Stomach (tissue), 4 donors: ENCODE measurements at regions not wholly inside any gene's neighbourhood (a gene's known extent, or its start where the extent isn't known, plus 50 kb on each side); places are given as distances from the start of the nearest gene placed in this dataset.

Experiments used
- EP300 ChIP-seq: sonication (generic); formaldehyde crosslinking; IDR thresholded peaks from one replicate; pipeline ENCODE4 v1.6.1; 2017; ENCODE audit warnings: antibody characterized with exemption
- POLR2A ChIP-seq, 4 donors: fragments of 450-650 bp; IDR thresholded peaks; one replicate each; pipeline ENCODE4 v1.6.1; 2016; ENCODE audit warnings: antibody characterized with exemption in 4 of 4, control low read depth in 2 of 4, mild to moderate bottlenecking in 1 of 4, moderate library complexity in 1 of 4
- POLR2AphosphoS5 ChIP-seq, 3 donors: sonication (generic); formaldehyde crosslinking; IDR thresholded peaks; one replicate each; pipeline ENCODE4 v1.6.1; 2016; ENCODE audit warnings: antibody characterized with exemption in 3 of 3
- TF ChIP-seq, protein P1 (sequence below), 7 experiments: fragments of 450-650 bp in 4 of 7; fragments of 200-600 bp in 3 of 7; sonication (generic) in 3 of 7; IDR thresholded peaks; one replicate each; pipeline ENCODE4 v1.5.1; 2016 to 2019; ENCODE audit warnings: antibody characterized with exemption in 7 of 7, control low read depth in 2 of 7, mild to moderate bottlenecking in 1 of 7

DNA sequence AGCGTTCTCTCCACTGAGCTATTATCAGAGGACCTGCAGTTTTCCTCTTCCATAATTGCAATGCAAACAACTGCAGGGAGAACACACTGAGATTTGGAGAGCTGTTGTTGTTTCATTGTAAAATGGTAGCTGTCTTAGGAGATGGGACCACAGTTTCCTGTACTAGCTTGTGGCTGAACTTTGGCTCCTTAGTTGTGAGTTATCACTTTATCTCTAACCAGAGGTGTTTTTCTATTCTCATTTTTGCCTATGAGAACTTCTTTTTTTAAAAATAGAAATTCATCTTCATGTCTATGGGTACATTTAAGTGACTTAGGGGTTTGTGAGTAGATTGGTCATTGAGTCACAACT, 216.5 kb downstream of the SLC38A4 start:
- TF ChIP-seq, protein P1, sequence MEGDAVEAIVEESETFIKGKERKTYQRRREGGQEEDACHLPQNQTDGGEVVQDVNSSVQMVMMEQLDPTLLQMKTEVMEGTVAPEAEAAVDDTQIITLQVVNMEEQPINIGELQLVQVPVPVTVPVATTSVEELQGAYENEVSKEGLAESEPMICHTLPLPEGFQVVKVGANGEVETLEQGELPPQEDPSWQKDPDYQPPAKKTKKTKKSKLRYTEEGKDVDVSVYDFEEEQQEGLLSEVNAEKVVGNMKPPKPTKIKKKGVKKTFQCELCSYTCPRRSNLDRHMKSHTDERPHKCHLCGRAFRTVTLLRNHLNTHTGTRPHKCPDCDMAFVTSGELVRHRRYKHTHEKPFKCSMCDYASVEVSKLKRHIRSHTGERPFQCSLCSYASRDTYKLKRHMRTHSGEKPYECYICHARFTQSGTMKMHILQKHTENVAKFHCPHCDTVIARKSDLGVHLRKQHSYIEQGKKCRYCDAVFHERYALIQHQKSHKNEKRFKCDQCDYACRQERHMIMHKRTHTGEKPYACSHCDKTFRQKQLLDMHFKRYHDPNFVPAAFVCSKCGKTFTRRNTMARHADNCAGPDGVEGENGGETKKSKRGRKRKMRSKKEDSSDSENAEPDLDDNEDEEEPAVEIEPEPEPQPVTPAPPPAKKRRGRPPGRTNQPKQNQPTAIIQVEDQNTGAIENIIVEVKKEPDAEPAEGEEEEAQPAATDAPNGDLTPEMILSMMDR (IDR thresholded peaks at IDR 0.05), result no peak
- TF ChIP-seq POLR2AphosphoS5 (IDR thresholded peaks at IDR 0.05), result no peak
- no peak for TF ChIP-seq POLR2A (IDR thresholded peaks at IDR 0.05)
- no peak for TF ChIP-seq EP300
